HG03045 (cell line): ENCODE measurements at regions not wholly inside any gene's neighbourhood (a gene's known extent, or its start where the extent isn't known, plus 50 kb on each side); places are given as distances from the start of the nearest gene placed in this dataset.

ENCODE experiments used
- ATAC-seq: cut with Tn5 transposase; IDR thresholded peaks from one replicate; pipeline ENCODE4 v1.9.1; 2021; ENCODE audit warnings: mild to moderate bottlenecking, moderate library complexity; ENCODE audit not compliant: unreplicated experiment

- no peak for ATAC-seq
These were observed 52.2 kb downstream of the ADRA2C start for GRCh38 chr4:3818371-3818770.

- no peak for ATAC-seq
These were observed 53.2 kb downstream of the ADRA2C start for GRCh38 chr4:3819210-3819919.

- no peak for ATAC-seq
These were observed 54.0 kb downstream of the ADRA2C start for GRCh38 chr4:3820016-3820805.

- ATAC-seq = no peak
These were observed 54.8 kb downstream of the ADRA2C start for GRCh38 chr4:3820806-3821579.

GRCh38 chr4:3821580-3822229 is 55.5 kb downstream of the ADRA2C start:
- no peak for ATAC-seq

- no peak for ATAC-seq
These were observed 56.2 kb downstream of the ADRA2C start for GRCh38 chr4:3822230-3822947.

- ATAC-seq = no peak
These were observed 57.5 kb downstream of the ADRA2C start for GRCh38 chr4:3823496-3824341.

- ATAC-seq = no peak
These were observed 58.5 kb downstream of the ADRA2C start for GRCh38 chr4:3824521-3825270.

- ATAC-seq = no peak
These were observed 59.3 kb downstream of the ADRA2C start for GRCh38 chr4:3825530-3825929.

- no peak for ATAC-seq
These were observed 60.3 kb downstream of the ADRA2C start for GRCh38 chr4:3826247-3827172.

GRCh38 chr4:3827616-3828492 is 61.7 kb downstream of the ADRA2C start:
- no peak for ATAC-seq

- no peak for ATAC-seq
These were observed 62.4 kb downstream of the ADRA2C start for GRCh38 chr4:3828546-3828945.

GRCh38 chr4:3829211-3829955 is 63.2 kb downstream of the ADRA2C start:
- ATAC-seq = no peak

GRCh38 chr4:3829956-3830773 is 64.0 kb downstream of the ADRA2C start:
- no peak for ATAC-seq
